ENCODE measurements at regions not wholly inside any gene's neighbourhood (a gene's known extent, or its start where the extent isn't known, plus 50 kb on each side); places are given as distances from the start of the nearest gene placed in this dataset.

GRCh38 chr13:40143559-40143958 is 488.1 kb downstream of the COG6 start:
- TF ChIP-seq CTCF (IDR thresholded peaks at IDR 0.05) (no peak), POLR2A (IDR thresholded peaks at IDR 0.05) (no peak), POLR2AphosphoS5 (IDR thresholded peaks at IDR 0.05) (no peak)

Measured in breast epithelium (tissue), 3 donors.